Esophagus squamous epithelium (tissue), 4 donors: ENCODE measurements at regions not wholly inside any gene's neighbourhood (a gene's known extent, or its start where the extent isn't known, plus 50 kb on each side); places are given as distances from the start of the nearest gene placed in this dataset.

Experiments
- POLR2A ChIP-seq, 4 donors: fragments of 450-650 bp; IDR thresholded peaks; one replicate each; pipeline ENCODE4 v1.6.1; 2017; ENCODE audit warnings: antibody characterized with exemption in 4 of 4, mild to moderate bottlenecking in 4 of 4, moderate library complexity in 3 of 4
- TF ChIP-seq, protein P1 (sequence below), 6 experiments: fragments of 450-650 bp in 4 of 6; fragments of 200-600 bp in 2 of 6; sonication (generic) in 2 of 6; IDR thresholded peaks; one replicate each; pipeline ENCODE4 v1.5.1; 2016 to 2019; ENCODE audit warnings: antibody characterized with exemption in 6 of 6, mild to moderate bottlenecking in 4 of 6, moderate library complexity in 4 of 6

GRCh38 chr13:23129331-23129730, 51.4 kb upstream of the SGCG start:
- TF ChIP-seq, protein P1, sequence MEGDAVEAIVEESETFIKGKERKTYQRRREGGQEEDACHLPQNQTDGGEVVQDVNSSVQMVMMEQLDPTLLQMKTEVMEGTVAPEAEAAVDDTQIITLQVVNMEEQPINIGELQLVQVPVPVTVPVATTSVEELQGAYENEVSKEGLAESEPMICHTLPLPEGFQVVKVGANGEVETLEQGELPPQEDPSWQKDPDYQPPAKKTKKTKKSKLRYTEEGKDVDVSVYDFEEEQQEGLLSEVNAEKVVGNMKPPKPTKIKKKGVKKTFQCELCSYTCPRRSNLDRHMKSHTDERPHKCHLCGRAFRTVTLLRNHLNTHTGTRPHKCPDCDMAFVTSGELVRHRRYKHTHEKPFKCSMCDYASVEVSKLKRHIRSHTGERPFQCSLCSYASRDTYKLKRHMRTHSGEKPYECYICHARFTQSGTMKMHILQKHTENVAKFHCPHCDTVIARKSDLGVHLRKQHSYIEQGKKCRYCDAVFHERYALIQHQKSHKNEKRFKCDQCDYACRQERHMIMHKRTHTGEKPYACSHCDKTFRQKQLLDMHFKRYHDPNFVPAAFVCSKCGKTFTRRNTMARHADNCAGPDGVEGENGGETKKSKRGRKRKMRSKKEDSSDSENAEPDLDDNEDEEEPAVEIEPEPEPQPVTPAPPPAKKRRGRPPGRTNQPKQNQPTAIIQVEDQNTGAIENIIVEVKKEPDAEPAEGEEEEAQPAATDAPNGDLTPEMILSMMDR (IDR thresholded peaks at IDR 0.05) = no peak
- TF ChIP-seq POLR2A (IDR thresholded peaks at IDR 0.05) = no peak
